Inflammatory macrophage (primary cell): ENCODE measurements at regions not wholly inside any gene's neighbourhood (a gene's known extent, or its start where the extent isn't known, plus 50 kb on each side); places are given as distances from the start of the nearest gene placed in this dataset.
"Not testable (repeated sequence)": the region's sequence is repeated elsewhere in the genome, so short reads cannot be mapped to it uniquely, and the experiment has no call there.

ENCODE experiments used
- DNase-seq, 2 donors: peaks; one replicate each; pipeline ENCODE4 v3.0.0-alpha.2; 2020 to 2022

GRCh38 chr11:90613037-90613436 lies 390.2 kb upstream of the CHORDC1 start:
- DNase-seq: not testable (repeated sequence)

GRCh38 chr11:90606721-90607120 lies 383.9 kb upstream of the CHORDC1 start:
- DNase-seq: no peak

- DNase-seq: no peak
These were observed 378.4 kb upstream of the CHORDC1 start for GRCh38 chr11:90601261-90601660.

DNA sequence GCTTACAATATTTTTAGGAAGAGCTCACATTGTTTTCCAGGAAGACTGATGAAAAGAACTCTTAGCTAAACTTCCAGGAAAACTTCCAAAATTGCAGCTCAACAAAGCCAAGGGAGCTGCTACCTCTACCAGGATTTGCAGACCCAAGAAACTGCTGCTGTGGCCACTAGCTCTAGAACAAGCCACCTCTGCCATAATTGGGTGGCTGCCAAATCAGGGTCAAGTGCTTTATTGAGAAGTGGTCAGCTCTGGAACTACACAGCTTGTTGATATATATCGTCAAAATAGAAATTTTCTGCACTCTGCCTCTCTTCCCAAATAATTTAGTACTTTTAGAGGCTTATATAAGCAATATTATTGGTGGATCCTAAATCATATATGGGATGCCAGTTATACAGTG lies 371.8 kb upstream of the CHORDC1 start:
- no peak for DNase-seq

GRCh38 chr11:90593099-90593498 lies 370.2 kb upstream of the CHORDC1 start:
- DNase-seq: no peak

DNA sequence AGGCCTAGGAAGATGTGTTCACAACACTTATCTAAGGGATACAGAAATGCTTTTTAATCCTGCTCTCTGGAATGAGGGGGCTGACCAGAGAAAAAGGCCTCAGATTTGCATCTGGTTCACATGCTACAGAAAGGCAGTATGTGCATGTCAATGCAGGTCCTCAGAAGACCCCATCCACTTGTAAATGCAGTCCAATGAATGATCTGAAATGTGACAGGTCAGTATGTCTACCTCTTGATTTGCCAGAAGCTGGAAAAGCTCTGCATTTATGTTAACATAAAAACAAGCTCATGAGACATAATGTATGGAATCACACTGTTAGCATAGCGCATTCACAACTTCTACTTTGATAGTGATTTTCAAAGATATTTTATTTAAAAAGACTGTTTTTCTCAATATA lies 367.4 kb upstream of the CHORDC1 start:
- no peak for DNase-seq

DNA sequence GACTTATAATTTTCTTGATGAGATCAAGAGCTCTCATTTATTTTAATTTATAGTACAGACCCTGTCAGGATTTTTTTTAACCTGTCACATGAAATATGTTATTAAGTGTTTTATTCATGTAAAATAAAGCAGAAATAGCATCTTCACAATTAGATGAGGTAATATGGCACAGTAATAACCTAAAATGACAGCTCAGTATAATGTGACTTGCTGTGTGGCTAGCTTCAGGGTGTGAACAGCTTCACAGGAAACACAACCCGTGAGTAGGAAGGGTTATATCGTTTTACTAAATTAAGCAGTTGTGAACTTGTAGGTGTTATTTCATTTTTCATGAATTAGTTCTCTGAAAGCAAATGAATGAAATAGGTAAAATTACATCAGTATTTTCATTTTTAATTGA lies 366.9 kb upstream of the CHORDC1 start:
- no peak for DNase-seq

- no peak for DNase-seq
These were observed 365.0 kb upstream of the CHORDC1 start for GRCh38 chr11:90587896-90588295.

GRCh38 chr11:90585491-90585890 lies 362.6 kb upstream of the CHORDC1 start:
- no peak for DNase-seq

DNA sequence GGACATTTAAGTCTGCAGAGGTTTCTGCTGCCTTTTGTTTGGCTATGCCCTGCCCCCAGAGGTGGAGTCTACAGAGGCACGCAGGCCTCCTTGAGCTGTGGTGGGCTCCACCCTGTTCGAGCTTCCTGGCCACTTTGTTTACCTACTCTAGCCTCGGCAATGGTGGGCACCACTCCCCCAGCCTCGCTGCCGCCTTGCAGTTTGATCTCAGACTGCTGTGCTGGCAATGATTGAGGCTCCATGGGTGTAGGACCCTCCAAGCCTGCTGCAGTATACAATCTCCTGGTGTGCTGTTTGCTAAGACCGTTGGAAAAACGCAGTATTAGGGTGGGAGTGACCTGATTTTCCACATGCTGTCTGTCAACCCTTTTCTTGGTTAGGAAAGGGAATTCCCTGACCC lies 360.1 kb upstream of the CHORDC1 start:
- DNase-seq: not testable (repeated sequence)

- no peak for DNase-seq
These were observed 341.7 kb upstream of the CHORDC1 start for GRCh38 chr11:90564531-90564930.

- no peak for DNase-seq
These were observed 335.5 kb upstream of the CHORDC1 start for GRCh38 chr11:90558328-90558865.

GRCh38 chr11:90556606-90557005 lies 333.8 kb upstream of the CHORDC1 start:
- no peak for DNase-seq

GRCh38 chr11:90556026-90556425 lies 333.2 kb upstream of the CHORDC1 start:
- DNase-seq: no peak

- no peak for DNase-seq
These were observed 332.6 kb upstream of the CHORDC1 start for GRCh38 chr11:90555477-90555876.

DNA sequence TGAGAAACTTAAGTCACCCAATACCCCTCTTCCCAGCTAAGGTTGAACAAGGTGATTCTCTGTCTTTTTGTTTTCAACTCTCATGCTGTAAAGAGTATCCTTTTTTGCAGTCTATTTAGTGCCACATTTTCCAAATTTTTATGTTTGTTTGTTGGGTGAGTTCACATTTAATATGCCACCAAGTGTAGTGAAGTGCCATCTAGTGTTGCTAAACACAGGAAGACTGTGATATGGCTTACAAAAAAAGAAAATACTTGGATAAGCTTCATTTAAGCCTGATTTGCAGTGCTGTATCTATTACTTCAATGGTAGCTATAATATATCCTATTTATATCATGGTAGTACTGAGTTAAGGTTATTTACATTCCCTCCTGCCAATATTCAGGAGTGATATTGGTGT lies 319.2 kb upstream of the CHORDC1 start:
- DNase-seq: no peak

DNA sequence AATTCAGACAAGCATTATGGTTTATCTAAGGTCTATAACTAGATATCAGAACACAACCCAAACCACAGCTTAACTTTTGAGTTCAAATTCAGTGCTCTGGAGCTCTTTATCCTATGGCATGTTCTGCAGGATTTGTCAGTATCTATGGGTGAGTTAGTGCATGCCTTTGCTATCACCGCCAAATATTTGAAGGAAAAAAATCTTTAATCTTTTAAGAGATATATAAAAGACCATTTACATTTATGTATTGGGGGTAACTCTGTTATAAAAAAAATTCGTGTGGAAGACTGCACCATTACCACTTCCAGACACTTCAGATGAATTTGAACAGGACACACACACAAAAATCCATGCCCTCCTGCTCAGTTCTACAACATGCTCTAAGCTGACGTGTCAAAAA lies 313.5 kb upstream of the CHORDC1 start:
- DNase-seq: no peak

GRCh38 chr11:90532125-90532524 lies 309.3 kb upstream of the CHORDC1 start:
- DNase-seq: no peak

- DNase-seq: no peak
These were observed 308.2 kb upstream of the CHORDC1 start for GRCh38 chr11:90531001-90531400.

DNA sequence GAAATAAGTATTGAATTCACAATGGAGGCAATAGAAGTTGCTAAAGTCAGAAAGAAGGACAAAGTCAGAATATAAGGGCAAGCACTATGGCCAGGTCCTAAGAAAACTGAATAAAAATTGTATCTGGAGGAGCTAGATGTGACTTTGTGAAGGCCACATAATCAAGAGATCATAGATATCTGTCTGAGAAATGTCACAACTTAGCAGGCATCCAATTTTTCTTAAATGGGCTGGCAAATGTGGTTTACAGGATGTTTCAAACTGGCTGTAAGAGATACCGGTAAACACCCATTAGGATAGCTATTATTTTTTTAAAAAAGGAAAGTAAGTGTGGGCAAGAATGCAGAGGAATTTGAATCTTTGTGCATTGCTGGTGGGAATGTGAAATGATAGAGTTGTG lies 303.1 kb upstream of the CHORDC1 start:
- DNase-seq: no peak

GRCh38 chr11:90512846-90513245 lies 290.0 kb upstream of the CHORDC1 start:
- DNase-seq: no peak

DNA sequence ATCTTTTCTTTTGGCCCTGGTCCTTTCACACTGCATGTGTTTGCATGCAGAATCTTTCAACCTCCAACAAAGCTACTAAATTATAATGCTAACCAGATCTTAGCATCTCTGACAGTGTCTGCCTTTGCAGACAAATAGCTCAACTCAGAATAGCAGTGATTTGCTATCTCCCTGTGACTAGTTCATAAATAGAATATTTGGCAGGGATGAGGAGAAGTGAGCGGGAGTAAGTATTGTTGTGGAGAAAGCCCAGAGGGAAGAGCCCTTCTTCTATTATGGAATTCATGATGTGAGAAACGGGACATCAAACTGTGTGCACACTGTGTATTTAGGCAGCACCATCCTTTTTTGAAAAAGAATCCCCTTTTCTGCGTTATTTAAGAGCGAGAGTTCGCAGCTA lies 288.0 kb upstream of the CHORDC1 start:
- DNase-seq: no peak

- DNase-seq: no peak
These were observed 278.2 kb upstream of the CHORDC1 start for GRCh38 chr11:90500922-90501568.

- no peak for DNase-seq
These were observed 273.9 kb upstream of the CHORDC1 start for GRCh38 chr11:90496722-90497121.

DNA sequence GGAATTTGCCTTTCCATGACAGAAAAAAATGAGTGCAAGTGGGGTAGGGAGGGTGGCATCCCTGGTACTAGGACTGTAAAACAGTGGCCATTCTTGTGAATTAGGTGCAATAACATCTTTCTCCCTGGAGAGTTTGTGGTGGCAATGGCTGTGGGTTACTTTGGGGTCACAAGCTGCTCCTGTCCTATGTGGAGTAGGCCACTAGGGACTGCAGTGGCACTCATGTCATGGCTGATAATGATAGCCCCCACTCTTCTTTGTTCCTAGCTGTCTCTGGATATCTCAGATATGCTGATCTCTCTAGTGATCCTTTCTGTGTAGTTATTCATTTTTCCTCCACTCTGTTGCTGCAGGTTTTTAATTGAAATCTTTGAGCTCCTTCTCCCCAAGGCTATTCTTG lies 270.5 kb upstream of the CHORDC1 start:
- no peak for DNase-seq
